ENCODE measurements at regions not wholly inside any gene's neighbourhood (a gene's known extent, or its start where the extent isn't known, plus 50 kb on each side); places are given as distances from the start of the nearest gene placed in this dataset.

- TF ChIP-seq GABPA (IDR thresholded peaks at IDR 0.05 in 1 of 2, conservative IDR thresholded peaks at IDR 0.05 in 1 of 2): no peak
- TF ChIP-seq CTCF (IDR thresholded peaks at IDR 0.05; ENCODE audit: low read depth, low read length, missing input control): no peak
- no peak for TF ChIP-seq JUND (IDR thresholded peaks at IDR 0.05)
- no peak for TF ChIP-seq REST (IDR thresholded peaks at IDR 0.05)
- no peak for TF ChIP-seq YY1 (IDR thresholded peaks at IDR 0.05)
Measured at GRCh38 chr4:24230955-24231354, 341.1 kb upstream of the PPARGC1A start.
